ENCODE measurements at regions not wholly inside any gene's neighbourhood (a gene's known extent, or its start where the extent isn't known, plus 50 kb on each side); places are given as distances from the start of the nearest gene placed in this dataset.

DNA sequence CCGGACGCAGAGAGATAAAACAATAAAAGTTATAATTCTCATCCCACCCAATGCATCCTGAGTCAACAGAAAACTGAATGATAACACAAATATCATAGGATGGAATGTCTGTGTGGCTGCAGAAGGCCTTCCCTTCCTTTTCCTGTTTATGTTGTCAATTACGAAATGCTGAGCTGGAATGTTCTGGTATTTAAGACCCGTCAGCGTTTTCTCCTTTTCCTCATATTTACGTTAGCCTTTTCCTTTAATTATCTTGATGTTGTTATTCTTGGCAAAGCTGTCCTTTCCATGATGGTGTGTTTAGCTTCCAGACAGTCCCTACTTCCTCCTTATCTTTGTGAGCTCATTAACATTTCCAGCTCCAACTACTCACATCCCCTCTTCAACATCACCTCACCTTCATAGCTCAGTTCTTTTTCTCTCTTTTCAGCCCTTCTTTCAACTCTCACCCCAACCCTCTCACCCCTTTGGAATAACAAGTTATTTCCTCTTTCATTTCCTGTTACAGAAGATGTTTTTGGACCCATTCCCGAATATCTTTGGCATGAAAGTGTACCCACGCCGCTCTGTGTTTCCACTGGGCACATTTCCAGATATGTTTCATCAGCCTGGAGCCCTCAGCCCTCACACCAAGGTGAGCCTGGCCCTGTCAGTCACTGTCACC, 221.6 kb downstream of the NR2F1-AS1 start:
- H3K36me3 ChIP-seq (ENCODE audit: control insufficient read depth, insufficient read depth, low read length) = no peaks in the 10 kb centered on the region
- H3K9me3 ChIP-seq (ENCODE audit: control insufficient read depth, insufficient read depth, low read depth, low read length) = no peaks in the 10 kb centered on the region
- in situ Hi-C loops (cut with HindIII; ENCODE audit: low pct_unique_long_range_greater_than_20kb, low sequenced_read_pairs) (no loop called here), intact Hi-C loops (cut with micrococcal nuclease; ENCODE audit: unreplicated experiment) (no loop called here)
- ATAC-seq (no peak), DNase-seq (ENCODE audit: low read depth, low spot score) (no peak)
- ChIA-PET CTCF (no interaction called here), POLR2A (no interaction called here)
- BruUV-seq (replicated peaks) = no TSS peak
- no peak for TF ChIP-seq SIN3A (IDR thresholded peaks at IDR 0.05; ENCODE audit: borderline replicate concordance, insufficient read depth, low read depth, low read length)
- TF ChIP-seq POLR2AphosphoS5 (IDR thresholded peaks at IDR 0.05; ENCODE audit: low read depth, low read length) = no peak
- TF ChIP-seq, protein P1, sequence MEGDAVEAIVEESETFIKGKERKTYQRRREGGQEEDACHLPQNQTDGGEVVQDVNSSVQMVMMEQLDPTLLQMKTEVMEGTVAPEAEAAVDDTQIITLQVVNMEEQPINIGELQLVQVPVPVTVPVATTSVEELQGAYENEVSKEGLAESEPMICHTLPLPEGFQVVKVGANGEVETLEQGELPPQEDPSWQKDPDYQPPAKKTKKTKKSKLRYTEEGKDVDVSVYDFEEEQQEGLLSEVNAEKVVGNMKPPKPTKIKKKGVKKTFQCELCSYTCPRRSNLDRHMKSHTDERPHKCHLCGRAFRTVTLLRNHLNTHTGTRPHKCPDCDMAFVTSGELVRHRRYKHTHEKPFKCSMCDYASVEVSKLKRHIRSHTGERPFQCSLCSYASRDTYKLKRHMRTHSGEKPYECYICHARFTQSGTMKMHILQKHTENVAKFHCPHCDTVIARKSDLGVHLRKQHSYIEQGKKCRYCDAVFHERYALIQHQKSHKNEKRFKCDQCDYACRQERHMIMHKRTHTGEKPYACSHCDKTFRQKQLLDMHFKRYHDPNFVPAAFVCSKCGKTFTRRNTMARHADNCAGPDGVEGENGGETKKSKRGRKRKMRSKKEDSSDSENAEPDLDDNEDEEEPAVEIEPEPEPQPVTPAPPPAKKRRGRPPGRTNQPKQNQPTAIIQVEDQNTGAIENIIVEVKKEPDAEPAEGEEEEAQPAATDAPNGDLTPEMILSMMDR (IDR thresholded peaks at IDR 0.05) = no peak
- TF ChIP-seq, protein P2, sequence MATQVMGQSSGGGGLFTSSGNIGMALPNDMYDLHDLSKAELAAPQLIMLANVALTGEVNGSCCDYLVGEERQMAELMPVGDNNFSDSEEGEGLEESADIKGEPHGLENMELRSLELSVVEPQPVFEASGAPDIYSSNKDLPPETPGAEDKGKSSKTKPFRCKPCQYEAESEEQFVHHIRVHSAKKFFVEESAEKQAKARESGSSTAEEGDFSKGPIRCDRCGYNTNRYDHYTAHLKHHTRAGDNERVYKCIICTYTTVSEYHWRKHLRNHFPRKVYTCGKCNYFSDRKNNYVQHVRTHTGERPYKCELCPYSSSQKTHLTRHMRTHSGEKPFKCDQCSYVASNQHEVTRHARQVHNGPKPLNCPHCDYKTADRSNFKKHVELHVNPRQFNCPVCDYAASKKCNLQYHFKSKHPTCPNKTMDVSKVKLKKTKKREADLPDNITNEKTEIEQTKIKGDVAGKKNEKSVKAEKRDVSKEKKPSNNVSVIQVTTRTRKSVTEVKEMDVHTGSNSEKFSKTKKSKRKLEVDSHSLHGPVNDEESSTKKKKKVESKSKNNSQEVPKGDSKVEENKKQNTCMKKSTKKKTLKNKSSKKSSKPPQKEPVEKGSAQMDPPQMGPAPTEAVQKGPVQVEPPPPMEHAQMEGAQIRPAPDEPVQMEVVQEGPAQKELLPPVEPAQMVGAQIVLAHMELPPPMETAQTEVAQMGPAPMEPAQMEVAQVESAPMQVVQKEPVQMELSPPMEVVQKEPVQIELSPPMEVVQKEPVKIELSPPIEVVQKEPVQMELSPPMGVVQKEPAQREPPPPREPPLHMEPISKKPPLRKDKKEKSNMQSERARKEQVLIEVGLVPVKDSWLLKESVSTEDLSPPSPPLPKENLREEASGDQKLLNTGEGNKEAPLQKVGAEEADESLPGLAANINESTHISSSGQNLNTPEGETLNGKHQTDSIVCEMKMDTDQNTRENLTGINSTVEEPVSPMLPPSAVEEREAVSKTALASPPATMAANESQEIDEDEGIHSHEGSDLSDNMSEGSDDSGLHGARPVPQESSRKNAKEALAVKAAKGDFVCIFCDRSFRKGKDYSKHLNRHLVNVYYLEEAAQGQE (IDR thresholded peaks at IDR 0.05; ENCODE audit: insufficient read depth in 1 of 2, low read depth in 2 of 2, low read length in 1 of 2) = no peak
- peak overlapping the region; percentile 1; the same call in 1 of the 2 replicates for H3K27ac ChIP-seq (ENCODE audit: low read length)
- no peak overlapping the region for H3K4me3 ChIP-seq (ENCODE audit: low read depth in 2 of 2, low read length in 2 of 2)
- peaks cover 6% of the 10 kb centered on the region; the same call in 1 of the 2 replicates for H3K4me1 ChIP-seq (ENCODE audit: control insufficient read depth, insufficient read depth, low read length)
- H3K27me3 ChIP-seq (ENCODE audit: control insufficient read depth, insufficient read depth, low read length) = no peaks in the 10 kb centered on the region

DNA sequence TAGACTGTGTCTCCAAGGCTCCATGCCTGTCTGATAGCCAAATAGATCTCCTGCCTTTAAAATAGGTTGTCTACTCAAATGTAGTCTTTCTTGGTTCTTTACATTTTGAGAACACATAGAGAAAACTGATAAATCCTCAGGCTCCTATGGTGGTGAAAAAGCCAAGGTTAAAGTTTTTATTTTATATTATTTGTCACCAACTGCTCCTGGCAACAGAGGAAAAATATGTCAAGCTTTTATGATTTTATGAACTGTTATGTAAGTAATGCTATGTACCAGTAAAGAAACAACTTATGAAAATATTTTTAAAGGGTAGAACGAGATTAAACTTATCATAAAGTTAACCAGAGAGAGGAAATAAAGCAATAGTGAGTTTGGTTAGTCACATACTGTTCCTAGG, 222.8 kb downstream of the NR2F1-AS1 start:
- Histone ChIP-seq H3K27ac (ENCODE audit: low read length) (no peak overlapping the region; the same call in 1 of the 2 replicates), H3K4me1 (ENCODE audit: control insufficient read depth, insufficient read depth, low read length) (peaks cover 6% of the 10 kb centered on the region; the same call in 1 of the 2 replicates), H3K27me3 (ENCODE audit: control insufficient read depth, insufficient read depth, low read length) (no peaks in the 10 kb centered on the region), H3K9me3 (ENCODE audit: control insufficient read depth, insufficient read depth, low read depth, low read length) (no peaks in the 10 kb centered on the region), H3K36me3 (ENCODE audit: control insufficient read depth, insufficient read depth, low read length) (no peaks in the 10 kb centered on the region), H3K4me3 (ENCODE audit: low read depth in 2 of 2, low read length in 2 of 2) (no peak overlapping the region)
- ATAC-seq = no peak
- CTCF ChIA-PET = no interaction called here
- no peak for DNase-seq (ENCODE audit: low read depth, low spot score)
- no TSS peak for BruUV-seq (replicated peaks)
- POLR2A ChIA-PET = no interaction called here
- in situ Hi-C loops (cut with HindIII; ENCODE audit: low pct_unique_long_range_greater_than_20kb, low sequenced_read_pairs) (no loop called here), intact Hi-C loops (cut with micrococcal nuclease; ENCODE audit: unreplicated experiment) (no loop called here)
- TF ChIP-seq SIN3A (IDR thresholded peaks at IDR 0.05; ENCODE audit: borderline replicate concordance, insufficient read depth, low read depth, low read length) = no peak
- no peak for TF ChIP-seq POLR2AphosphoS5 (IDR thresholded peaks at IDR 0.05; ENCODE audit: low read depth, low read length)
- no peak for TF ChIP-seq TCF7L2 (IDR thresholded peaks at IDR 0.05; ENCODE audit: low read depth, low read length)
- TF ChIP-seq, protein P1 (IDR thresholded peaks at IDR 0.05) = no peak
- TF ChIP-seq, protein P2 (IDR thresholded peaks at IDR 0.05; ENCODE audit: insufficient read depth in 1 of 2, low read depth in 2 of 2, low read length in 1 of 2) = no peak
